Mucosa of rectum (tissue), 2 donors: ENCODE measurements at regions not wholly inside any gene's neighbourhood (a gene's known extent, or its start where the extent isn't known, plus 50 kb on each side); places are given as distances from the start of the nearest gene placed in this dataset.

Source experiments
- H3K27ac ChIP-seq, 2 donors: one replicate each; pipeline ENCODE4 v1.7.0; 2013; ENCODE audit warnings: inconsistent platforms in 2 of 2, low read depth in 2 of 2, low read length in 2 of 2
- H3K27me3 ChIP-seq, 2 donors: one replicate each; pipeline ENCODE4 v1.7.0; 2013; ENCODE audit warnings: low read length in 2 of 2; ENCODE audit not compliant: control insufficient read depth in 2 of 2, insufficient read depth in 2 of 2
- H3K36me3 ChIP-seq, 2 donors: one replicate each; pipeline ENCODE4 v1.7.0; 2013; ENCODE audit warnings: low read length in 2 of 2; ENCODE audit not compliant: control insufficient read depth in 2 of 2, insufficient read depth in 2 of 2
- H3K4me1 ChIP-seq, 2 donors: one replicate each; pipeline ENCODE4 v1.7.0; 2013; ENCODE audit warnings: low read length in 2 of 2, mild to moderate bottlenecking in 1 of 2; ENCODE audit not compliant: control insufficient read depth in 2 of 2, insufficient read depth in 2 of 2
- H3K4me3 ChIP-seq, 2 donors: one replicate each; pipeline ENCODE4 v1.7.0; 2013; ENCODE audit warnings: low read length in 2 of 2
- H3K9ac ChIP-seq, 2 donors: one replicate each; pipeline ENCODE4 v1.7.0; 2013; ENCODE audit warnings: low read length in 2 of 2, low read depth in 1 of 2, mild to moderate bottlenecking in 1 of 2
- H3K9me3 ChIP-seq, 2 donors: one replicate each; pipeline ENCODE4 v1.7.0; 2013; ENCODE audit warnings: low read length in 2 of 2; ENCODE audit not compliant: control insufficient read depth in 2 of 2
- donor health status: healthy.
- donor health status: Normal muscosa, but diverticular disease.

DNA sequence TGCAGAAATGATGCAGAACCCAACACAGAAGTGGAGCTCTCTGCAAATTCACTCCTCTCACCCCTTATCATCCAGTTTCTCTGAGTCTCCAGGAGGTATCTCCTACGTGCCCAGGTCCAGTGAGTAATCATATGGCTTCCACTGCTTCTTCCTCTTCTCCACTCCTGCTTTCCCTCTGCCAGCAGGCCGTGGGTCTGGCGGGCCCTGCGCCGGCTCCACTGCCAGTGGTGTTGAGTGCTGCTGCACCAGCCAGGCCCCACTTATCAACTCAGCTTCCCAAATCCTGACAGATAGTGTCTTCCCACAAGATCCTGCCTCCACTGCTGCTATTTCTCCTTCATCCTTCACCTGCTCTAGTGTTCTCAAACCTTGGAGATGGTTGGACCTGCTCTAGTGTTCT lies 227.6 kb upstream of the PARD3B start:
- Histone ChIP-seq H3K36me3 (no peaks in the 10 kb centered on the region), H3K27ac (no peak overlapping the region), H3K9ac (no peak overlapping the region), H3K4me3 (no peak overlapping the region), H3K4me1 (no peaks in the 10 kb centered on the region), H3K9me3 (no peaks in the 10 kb centered on the region), H3K27me3 (no peaks in the 10 kb centered on the region)

DNA sequence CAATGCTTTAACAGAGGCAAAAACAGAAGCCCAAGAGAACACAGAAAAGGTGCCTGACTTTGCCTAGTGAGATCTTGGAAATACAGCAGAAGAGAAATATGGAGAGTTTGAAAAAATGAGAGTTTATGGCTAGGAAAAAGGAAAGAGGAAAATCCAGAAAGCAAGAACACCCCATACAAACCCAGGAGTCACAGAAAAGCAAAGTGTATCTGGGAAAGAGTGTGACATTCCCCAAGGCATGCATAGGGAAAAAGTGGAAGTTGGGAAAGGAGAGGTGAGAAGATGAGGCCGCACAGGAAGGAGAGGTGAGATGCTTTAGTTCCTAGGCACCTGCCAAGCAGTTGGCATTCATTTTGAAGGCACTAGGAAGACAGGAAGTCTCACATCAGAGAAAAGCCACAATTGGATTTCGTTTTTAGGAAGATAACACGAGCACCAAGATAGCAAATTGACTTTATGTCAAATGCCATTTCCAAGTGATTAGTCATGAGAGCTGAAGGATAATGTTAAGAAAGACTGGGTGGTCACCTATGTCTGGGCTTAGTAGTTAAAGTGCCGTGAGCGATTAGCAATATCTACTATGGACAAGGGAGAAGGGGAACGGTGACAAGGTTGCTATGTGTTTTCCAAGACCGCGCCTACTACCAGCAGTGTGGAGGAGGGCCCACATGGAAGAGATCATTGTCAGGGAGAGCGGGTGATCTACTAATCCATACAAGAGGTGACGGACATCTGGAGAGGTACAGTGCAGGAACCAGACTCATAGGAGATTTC lies 224.1 kb upstream of the PARD3B start:
- Histone ChIP-seq H3K4me1 (no peaks in the 10 kb centered on the region), H3K27me3 (no peaks in the 10 kb centered on the region), H3K36me3 (no peaks in the 10 kb centered on the region), H3K27ac (no peak overlapping the region), H3K9me3 (no peaks in the 10 kb centered on the region), H3K9ac (no peak overlapping the region), H3K4me3 (no peak overlapping the region)

DNA sequence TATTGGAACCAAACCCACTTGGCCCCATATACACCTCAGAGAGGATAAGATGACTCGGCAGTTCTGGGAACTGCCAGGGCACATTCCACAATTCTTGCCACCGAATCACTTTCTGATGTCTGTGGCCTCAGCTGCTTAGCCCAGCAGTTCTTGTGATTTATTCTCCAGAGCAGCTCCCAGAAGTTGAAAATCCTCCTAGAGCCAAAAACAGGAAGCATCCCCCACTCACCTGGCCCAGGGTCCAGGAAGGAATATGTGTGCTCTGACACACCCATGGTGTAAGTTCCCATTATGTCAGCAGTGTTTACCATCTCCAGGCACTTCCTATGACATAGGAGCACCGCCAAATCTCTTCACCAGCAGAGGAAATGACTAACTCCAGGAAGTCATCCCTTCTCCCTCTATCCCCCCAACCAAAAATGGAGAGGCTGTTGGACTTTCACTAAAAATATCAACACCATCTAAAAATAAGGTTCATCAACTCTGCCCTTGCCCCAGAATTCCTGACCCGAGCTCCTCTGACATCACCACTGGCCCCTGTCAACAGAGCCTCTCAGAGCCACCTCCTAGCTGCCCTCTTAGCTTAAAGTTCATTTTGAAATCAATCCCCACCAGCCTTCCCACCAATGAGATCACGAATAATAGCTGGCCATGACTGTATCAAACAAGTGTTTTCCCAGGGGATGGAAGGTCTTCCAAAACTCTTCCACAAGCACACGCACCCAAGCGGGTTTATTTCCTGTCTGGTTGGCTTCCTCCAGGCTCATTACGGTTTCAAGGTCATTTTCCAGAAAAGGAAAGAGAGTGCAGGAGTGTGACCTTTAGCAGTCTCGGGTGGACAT lies 223.1 kb upstream of the PARD3B start:
- Histone ChIP-seq H3K9ac (no peak overlapping the region), H3K27ac (no peak overlapping the region), H3K27me3 (no peaks in the 10 kb centered on the region), H3K4me3 (no peak overlapping the region), H3K9me3 (no peaks in the 10 kb centered on the region), H3K36me3 (no peaks in the 10 kb centered on the region), H3K4me1 (no peaks in the 10 kb centered on the region)

DNA sequence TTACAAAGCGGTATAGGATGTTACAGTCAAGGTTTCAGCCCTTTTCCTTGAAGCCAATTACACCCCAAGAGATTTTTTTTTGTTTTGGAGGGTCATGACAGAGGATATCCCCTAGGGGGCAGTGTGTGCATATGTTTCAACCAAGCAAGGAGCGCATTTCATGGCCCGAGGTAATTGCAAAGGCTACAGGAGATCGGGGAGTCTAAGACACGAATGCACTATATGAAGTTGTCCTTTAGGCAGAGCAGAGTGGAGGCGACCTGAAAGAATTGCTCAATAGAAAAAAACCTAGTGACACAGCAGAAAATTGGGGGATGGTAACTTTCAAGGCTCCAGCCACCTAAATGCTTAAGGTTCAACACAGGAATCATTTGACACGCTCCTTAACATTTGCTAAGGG lies 219.8 kb upstream of the PARD3B start:
- H3K9ac ChIP-seq = no peak overlapping the region
- H3K9me3 ChIP-seq = no peaks in the 10 kb centered on the region
- no peak overlapping the region for H3K27ac ChIP-seq
- H3K4me1 ChIP-seq = no peaks in the 10 kb centered on the region
- no peaks in the 10 kb centered on the region for H3K36me3 ChIP-seq
- no peaks in the 10 kb centered on the region for H3K27me3 ChIP-seq
- no peak overlapping the region for H3K4me3 ChIP-seq

DNA sequence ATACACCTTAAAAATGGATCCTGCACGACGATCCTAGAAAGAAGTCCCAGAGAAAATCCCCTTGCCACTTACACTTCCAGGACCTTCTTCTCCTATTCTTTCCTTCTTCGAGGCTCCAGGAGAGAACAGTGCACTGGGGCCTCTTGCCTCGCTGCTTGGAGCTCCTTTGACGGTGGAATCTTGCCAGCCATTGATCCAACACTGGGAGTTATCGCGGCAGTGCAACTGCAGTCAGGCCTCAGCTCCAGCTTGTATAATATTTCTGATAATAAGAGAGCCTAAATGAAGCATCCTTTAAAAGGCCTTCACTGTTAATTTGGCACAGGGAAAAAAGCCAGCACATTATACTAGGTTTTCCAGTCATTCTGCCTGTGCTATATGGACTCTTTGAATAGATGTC lies 216.9 kb upstream of the PARD3B start:
- Histone ChIP-seq H3K27me3 (no peaks in the 10 kb centered on the region), H3K27ac (no peak overlapping the region), H3K9me3 (no peaks in the 10 kb centered on the region), H3K9ac (no peak overlapping the region), H3K36me3 (no peaks in the 10 kb centered on the region), H3K4me3 (no peak overlapping the region), H3K4me1 (no peaks in the 10 kb centered on the region)

DNA sequence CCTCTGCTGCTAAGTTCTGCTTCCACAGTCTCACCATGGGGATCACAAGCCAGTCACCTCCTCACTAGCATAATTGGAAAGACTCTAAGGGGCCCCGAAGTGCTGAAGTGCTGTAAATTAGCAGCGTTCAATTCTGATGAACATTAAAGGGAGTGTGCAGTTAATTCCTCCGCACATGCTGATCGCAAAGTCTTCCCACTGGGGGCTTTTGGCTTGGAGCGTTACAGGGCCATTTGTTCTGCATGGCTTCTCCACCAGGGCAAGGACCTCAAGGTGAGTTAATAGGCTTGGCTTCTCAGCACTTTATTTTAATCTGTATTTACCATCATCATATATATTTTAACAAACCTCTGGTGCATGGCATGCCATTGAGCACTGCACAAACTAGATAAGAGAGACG lies 216.3 kb upstream of the PARD3B start:
- Histone ChIP-seq H3K27ac (no peak overlapping the region), H3K4me3 (no peak overlapping the region), H3K9me3 (no peaks in the 10 kb centered on the region), H3K36me3 (no peaks in the 10 kb centered on the region), H3K9ac (no peak overlapping the region), H3K4me1 (no peaks in the 10 kb centered on the region), H3K27me3 (no peaks in the 10 kb centered on the region)

DNA sequence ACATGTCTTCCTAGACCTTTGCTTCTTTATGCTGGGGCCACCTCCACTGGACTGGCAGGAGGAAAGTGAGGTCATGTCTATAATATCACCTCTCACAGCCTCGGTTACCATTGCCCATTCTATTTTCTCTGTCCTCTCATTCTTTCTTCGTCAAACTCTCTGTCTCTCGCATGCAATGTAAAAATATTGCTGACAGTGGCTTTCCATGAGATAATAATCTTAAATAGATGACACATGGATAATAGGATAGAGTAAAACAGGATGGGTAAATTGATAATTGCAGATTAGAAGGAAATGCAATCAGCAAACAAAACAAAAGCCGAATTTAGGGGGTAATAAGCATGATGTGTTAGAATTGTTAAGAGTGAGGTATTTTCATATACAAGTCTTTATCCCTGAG lies 215.7 kb upstream of the PARD3B start:
- no peaks in the 10 kb centered on the region for H3K36me3 ChIP-seq
- no peaks in the 10 kb centered on the region for H3K27me3 ChIP-seq
- no peaks in the 10 kb centered on the region for H3K4me1 ChIP-seq
- H3K27ac ChIP-seq = no peak overlapping the region
- no peaks in the 10 kb centered on the region for H3K9me3 ChIP-seq
- no peak overlapping the region for H3K4me3 ChIP-seq
- no peak overlapping the region for H3K9ac ChIP-seq

DNA sequence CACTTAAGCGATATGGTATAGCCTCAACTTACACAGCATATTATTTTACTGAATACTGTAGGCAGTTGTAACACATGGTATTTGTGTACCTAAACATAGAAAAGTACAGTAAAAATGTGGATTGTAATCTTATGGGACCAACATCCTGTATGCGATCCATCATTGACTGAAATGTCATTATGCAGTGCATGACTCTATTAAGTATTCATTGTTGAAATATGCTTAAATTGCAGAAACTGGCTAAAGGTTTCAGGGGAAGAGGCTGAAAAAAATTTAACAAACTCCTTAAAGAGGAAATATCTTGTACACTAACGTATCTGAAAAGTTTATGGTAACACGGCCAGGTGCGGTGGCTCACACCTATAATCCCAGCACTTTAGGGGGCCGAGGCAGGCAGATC lies 214.1 kb upstream of the PARD3B start:
- Histone ChIP-seq H3K4me1 (no peaks in the 10 kb centered on the region), H3K9ac (no peak overlapping the region), H3K9me3 (no peaks in the 10 kb centered on the region), H3K27me3 (no peaks in the 10 kb centered on the region), H3K27ac (no peak overlapping the region), H3K4me3 (no peak overlapping the region), H3K36me3 (no peaks in the 10 kb centered on the region)

DNA sequence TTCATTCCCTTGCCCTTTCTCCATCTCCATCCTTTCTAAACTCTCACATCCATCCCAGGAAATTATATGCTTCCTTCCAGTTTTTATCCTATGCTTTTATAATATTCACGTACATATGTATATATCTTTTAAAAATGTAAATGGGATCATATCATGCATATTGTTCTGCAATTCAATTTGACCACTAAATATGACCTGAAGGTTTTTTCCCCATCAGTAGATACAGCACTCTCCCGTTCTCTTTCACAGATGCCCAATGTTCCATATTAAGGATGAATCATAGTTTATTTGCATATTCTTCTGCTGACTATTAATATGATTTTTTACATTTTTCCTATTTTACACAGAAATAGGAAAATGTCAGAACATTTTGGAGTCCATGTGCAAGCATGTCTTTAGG lies 213.3 kb upstream of the PARD3B start:
- H3K9me3 ChIP-seq = no peaks in the 10 kb centered on the region
- H3K36me3 ChIP-seq = no peaks in the 10 kb centered on the region
- no peak overlapping the region for H3K4me3 ChIP-seq
- no peaks in the 10 kb centered on the region for H3K4me1 ChIP-seq
- no peak overlapping the region for H3K9ac ChIP-seq
- no peak overlapping the region for H3K27ac ChIP-seq
- no peaks in the 10 kb centered on the region for H3K27me3 ChIP-seq

DNA sequence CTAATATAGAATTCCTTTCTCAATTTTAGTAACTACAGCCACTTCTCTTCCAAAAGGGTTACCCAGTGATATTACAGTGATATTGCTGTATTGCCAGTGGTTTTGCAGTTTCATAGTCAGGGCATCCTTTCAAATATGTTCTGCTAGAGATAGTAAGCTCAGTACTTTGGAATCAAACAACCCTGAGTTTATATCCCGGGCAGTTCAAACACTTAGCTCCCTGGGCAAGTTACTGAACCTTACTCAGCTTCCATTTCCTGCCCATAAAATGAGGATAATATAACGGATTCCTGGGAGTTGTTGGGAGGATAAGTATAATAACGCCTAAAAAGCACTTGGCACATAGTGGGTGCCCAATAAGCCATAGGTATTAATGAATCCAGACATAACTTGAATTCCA lies 212.6 kb upstream of the PARD3B start:
- H3K36me3 ChIP-seq = no peaks in the 10 kb centered on the region
- no peak overlapping the region for H3K9ac ChIP-seq
- no peak overlapping the region for H3K4me3 ChIP-seq
- H3K4me1 ChIP-seq = no peaks in the 10 kb centered on the region
- no peak overlapping the region for H3K27ac ChIP-seq
- no peaks in the 10 kb centered on the region for H3K9me3 ChIP-seq
- no peaks in the 10 kb centered on the region for H3K27me3 ChIP-seq
